HG03469 (cell line): ENCODE measurements at regions not wholly inside any gene's neighbourhood (a gene's known extent, or its start where the extent isn't known, plus 50 kb on each side); places are given as distances from the start of the nearest gene placed in this dataset.

Experiments used
- ATAC-seq: cut with Tn5 transposase; IDR thresholded peaks from one replicate; pipeline ENCODE4 v1.9.1; 2021; ENCODE audit warnings: mild to moderate bottlenecking, moderate library complexity, moderate number of reproducible peaks; ENCODE audit not compliant: unreplicated experiment

DNA sequence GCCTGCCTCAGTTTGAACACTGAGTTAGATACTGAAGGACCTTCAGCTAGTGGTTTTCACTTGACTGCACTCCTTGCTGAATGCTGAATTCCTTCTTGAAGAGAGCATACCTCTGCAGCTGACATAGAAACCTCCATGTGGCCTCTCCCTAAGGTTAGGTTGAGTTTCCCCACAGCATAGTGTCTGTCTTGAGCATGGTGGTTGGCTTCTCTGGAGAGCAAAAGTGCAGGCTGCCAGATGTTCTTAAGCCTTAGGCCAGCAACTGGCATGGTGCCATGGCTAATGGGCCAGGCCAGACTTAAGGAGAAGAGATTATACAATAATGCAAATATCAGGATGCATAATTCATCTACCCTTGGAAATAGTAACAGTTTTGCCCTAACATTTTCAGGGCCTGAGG, 545.6 kb upstream of the ZNF385D start:
- no peak for ATAC-seq

DNA sequence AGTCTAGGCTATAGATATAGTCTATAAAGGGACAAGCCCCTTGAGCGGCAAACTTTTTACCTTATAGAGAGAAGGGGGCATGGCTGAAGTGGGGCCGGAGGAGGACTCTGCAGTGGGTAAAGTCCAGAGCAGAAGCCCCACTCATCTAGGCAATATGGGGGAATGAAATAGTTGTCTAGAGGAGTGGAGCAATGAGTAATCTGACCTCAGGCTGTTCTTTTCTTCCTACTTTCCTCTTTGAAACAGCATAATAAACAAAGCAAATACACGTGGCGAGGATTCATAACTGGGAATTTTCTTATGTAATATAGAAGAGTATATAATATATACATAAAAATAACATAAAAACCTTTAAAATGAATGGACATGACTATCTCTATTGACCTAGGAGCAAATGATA, 546.4 kb upstream of the ZNF385D start:
- no peak for ATAC-seq

- no peak for ATAC-seq
Observed at GRCh38 chr3:22306454-22306853, 555.4 kb upstream of the ZNF385D start.

DNA sequence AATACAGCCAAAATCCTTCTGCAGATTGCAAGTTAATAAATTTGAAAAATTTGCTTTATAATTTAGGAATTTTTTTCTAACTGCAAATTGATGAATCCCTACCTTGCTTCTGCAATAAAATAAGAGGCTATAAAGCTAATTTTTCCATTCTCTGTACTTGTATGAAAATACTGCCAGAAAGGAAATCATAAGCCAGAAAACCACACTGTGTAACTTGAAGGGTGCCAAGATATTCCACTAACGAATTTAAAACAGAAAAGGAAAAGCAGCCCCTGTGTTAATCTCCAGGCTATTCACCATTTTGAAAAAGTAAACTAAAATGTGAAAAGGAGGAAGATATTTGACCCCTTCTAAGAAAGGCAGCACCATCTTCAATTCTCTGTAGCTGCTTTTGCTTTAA, 557.9 kb upstream of the ZNF385D start:
- no peak for ATAC-seq

- ATAC-seq = no peak
Observed at GRCh38 chr3:22315925-22316324, 564.9 kb upstream of the ZNF385D start.

DNA sequence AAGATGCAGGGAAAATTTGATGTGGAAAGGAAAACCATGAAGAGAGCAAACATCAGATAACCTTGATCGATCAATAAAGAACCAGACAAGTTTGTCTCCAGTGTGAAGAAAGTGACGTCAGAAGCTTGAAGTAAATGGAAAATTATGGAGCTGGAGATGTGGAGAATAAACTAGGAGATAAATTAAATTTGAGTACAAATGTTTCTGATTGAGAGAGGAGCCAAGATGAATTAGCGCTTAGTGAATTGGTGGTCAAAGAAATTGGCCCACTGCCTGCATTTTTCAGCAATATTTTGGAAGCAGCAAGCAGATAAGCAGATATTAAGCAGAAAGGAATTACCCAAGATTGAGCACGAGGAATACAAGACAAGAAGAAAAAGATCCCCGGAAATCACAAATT, 567.3 kb upstream of the ZNF385D start:
- ATAC-seq = no peak

- no peak for ATAC-seq
Observed at GRCh38 chr3:22319446-22319845, 568.4 kb upstream of the ZNF385D start.

GRCh38 chr3:22322861-22323260, 571.9 kb upstream of the ZNF385D start:
- ATAC-seq = no peak

DNA sequence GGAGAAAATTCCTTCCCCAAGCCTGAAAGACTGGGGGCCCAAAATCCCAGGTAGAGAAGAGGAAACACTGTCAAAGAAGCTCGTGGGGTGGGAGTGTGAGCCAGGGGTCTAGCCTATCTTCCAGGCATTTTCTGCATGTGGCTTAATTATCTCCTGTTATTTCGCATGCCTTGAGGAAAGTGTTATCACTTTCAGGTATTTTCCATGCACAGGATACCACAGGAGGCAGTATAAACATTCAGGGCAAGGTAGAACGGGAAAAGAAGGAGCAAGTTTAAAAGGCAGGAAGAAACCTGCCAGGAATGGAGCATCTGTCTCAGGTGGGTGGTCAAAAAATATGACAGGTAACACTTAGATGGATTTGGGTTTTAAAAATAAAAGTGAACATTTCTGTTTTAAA, 575.3 kb upstream of the ZNF385D start:
- no peak for ATAC-seq

DNA sequence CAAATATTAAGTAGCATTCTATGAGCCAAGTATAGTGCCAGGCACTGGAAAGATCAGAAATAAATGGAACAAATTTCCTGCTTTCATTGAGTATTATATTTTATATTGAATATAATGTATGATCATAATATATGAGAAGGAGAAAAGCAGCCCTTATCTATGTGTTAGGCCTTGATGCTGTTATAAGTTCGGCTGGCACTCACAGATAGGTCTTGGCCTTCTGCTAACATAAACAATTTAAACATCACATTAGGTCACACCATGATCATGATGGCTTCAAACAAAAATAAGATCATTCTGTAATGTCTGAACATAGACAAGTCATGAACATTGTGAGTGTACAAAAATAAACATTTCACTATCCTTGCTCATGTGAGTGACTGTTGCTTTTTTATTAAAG, 584.0 kb upstream of the ZNF385D start:
- ATAC-seq = no peak

DNA sequence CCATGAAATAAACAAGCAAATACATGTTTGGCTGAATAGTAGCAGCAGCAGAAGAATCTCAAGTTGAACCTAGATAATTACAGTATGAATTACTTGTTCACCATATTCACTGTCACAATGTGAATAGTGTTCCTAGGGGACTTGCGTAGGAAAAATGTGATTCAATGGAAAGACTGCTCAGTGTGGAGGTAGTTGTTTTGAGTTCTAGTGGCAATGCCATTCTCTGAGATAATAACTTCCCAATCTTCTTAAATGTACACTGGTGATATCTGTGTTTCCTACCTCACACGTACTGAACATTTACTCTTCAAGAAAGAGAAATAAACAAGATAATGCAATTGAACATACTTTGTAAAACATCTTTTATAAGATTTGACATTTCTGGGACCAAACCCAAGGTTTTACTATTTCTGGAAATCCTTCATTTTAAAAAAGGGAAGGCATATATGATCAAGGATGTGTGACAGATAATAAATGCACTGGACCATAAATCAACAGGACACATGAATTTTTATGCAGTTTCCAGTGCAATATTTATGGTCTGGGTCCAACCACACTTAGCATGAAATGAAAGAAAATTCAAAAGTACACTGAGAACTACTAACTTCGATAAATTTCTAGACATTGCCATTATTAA, 598.3 kb upstream of the ZNF385D start:
- ATAC-seq = no peak

DNA sequence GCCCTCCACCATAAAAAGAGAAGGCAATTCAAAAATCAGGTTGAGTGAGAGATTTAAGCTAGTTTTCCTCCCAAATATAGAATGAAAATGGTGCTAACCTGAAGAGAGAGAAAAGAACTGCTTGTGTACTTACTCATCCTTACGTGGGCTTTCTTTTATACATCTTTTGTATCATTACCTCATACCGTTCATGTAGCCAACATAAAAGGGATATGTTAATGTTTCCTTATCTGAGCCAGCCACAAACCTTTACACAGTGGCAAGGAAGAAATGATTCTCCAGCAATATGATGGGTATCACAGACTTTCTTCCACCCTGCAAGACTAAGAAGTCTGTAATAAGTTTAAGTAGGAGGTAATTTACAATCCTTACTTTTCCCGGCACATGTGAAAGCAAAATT, 600.8 kb upstream of the ZNF385D start:
- ATAC-seq = no peak

- ATAC-seq = no peak
Observed at GRCh38 chr3:22353126-22353525, 602.1 kb upstream of the ZNF385D start.

DNA sequence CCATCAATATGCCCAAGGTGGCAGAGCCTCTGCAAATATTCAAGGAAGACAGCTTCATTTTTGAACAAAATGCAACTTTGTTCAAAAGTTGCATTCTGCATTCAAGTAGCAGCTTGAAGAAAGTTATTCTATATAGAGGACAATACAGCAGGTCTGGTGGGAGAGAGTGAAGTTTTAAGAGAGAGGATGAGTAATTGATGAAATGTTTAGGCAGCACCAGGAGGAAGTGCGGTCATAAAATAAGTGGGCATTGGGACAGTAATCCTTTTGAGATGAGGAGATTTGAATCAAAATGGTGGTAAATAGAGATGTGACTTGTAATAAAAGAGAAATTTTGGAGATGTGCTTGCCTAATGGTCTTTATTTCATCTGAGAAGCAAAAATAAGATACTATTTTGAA, 607.3 kb upstream of the ZNF385D start:
- no peak for ATAC-seq

DNA sequence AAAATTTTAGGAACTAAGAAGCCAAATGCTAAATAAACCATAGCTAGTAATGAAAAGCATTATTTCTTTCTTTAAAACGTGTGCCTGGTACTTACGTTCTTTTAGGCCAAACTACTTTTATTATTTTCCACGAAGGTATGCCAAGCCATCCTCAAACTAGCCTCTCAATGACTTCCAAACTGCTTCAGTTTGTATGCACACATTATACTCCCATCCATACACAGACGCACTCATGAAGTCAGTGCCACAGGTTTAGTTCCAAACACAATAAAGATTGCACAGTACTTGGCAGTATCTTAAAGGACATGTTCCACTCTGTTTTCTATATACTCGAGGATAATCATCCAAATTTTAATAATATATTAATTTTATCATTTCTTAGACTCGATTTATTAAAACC, 609.2 kb upstream of the ZNF385D start:
- no peak for ATAC-seq

GRCh38 chr3:22360970-22361369, 610.0 kb upstream of the ZNF385D start:
- no peak for ATAC-seq

- ATAC-seq = no peak
Observed at GRCh38 chr3:22361521-22361920, 610.5 kb upstream of the ZNF385D start.

- ATAC-seq = no peak
Observed at GRCh38 chr3:22364851-22365250, 613.8 kb upstream of the ZNF385D start.

DNA sequence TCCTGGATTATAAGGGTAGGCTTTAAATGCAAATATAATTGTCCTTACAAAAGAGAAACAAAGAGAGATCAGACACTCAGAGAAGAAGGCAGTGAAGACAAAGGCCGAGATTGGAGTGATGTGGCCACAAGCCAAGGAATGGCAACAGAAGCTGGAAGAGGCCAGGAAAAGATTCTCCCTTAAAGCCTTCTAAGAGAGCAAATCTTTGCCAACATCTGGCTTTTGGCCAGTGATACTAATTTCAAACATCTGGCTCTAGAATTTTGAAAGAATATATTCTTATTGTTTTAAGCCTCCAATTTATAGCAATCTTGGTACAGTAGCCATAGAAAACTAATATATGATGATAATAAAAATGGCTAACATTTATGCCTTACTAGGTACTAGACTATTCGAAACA, 615.8 kb upstream of the ZNF385D start:
- no peak for ATAC-seq

- ATAC-seq = no peak
Observed at GRCh38 chr3:22371036-22371435, 620.0 kb upstream of the ZNF385D start.

DNA sequence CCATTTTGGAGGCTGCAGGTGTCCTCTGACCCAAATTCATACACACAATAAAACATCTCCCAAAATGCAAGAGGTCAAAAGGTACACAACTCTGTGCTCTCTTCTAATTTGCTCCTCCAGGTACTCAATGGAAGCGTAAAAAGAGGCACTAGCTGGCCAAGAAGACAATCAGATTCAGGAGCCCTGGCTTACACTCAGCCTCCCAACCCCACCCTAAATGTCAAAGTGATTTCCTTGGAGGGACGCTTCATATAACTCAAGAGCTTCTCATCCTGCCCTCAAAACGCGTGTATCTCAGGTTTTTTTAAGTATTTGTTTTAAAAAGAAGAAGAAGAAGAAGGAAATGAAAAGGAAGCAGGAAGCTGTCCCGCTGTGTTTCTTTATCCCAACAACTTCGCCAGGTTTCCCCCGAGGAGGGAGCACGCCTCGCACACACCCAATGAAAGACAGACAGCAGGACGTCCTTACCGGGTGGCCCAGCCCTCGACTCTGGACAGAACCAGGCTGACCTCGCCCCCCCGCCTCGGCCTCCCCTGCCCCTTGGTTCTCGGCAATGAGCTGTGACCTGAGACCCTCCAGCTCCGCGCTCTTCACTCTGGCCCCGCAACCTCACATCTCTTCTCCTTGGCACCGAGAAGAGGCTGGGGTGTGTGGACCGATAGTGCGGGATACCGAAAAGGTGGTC, 620.7 kb upstream of the ZNF385D start:
- ATAC-seq = no peak

GRCh38 chr3:22372292-22373062, 621.5 kb upstream of the ZNF385D start:
- ATAC-seq = no peak
